H1 (cell line): ENCODE measurements at regions not wholly inside any gene's neighbourhood (a gene's known extent, or its start where the extent isn't known, plus 50 kb on each side); places are given as distances from the start of the nearest gene placed in this dataset.

ENCODE experiments used
- CTCF ChIA-PET: fragments of 300-600 bp; sonication (Branson Sonifier 250); formaldehyde crosslinking; loops from one replicate; lab custom pipeline; 2021; ENCODE audit not compliant: partially characterized antibody; lab: Charles Lee
- POLR2A ChIA-PET: fragments of 300-600 bp; sonication (Branson Sonifier 250); formaldehyde crosslinking; loops from one replicate; lab custom pipeline; 2021; ENCODE audit warnings: inconsistent platforms; ENCODE audit not compliant: partially characterized antibody; lab: Charles Lee
- DNase-seq, 2 experiments: peaks; one replicate each; pipeline versions ENCODE4 v3.0.0 to v3.0.0-alpha.2; 2010 to 2022; ENCODE audit warnings: low spot score in 2 of 2, low read depth in 1 of 2, mixed read lengths in 1 of 2
- FAIRE-seq: peaks from 2 replicates; lab custom pipeline; 2011; peaks lifted over from hg19 to GRCh38; lab: Jason Lieb, UNC
- H2AFZ ChIP-seq: 2 replicates; pipeline ENCODE4 v1.8.1; 2012; ENCODE audit warnings: low read length, inconsistent platforms
- H2AK5ac ChIP-seq: 2 replicates; pipeline ENCODE4 v1.6.1; 2013; ENCODE audit warnings: low read depth, low read length
- H2BK120ac ChIP-seq: replicated peaks from 2 replicates; pipeline ENCODE3; 2013; ENCODE audit warnings: low read depth, low read length, inconsistent platforms
- H2BK12ac ChIP-seq: 2 replicates; pipeline ENCODE4 v1.6.1; 2013; ENCODE audit warnings: low read depth, low read length
- H2BK15ac ChIP-seq: 2 replicates; pipeline ENCODE4 v1.6.1; 2013; ENCODE audit warnings: low read length
- H2BK20ac ChIP-seq: 2 replicates; pipeline ENCODE4 v1.6.1; 2013; ENCODE audit warnings: low read length
- H2BK5ac ChIP-seq: 2 replicates; pipeline ENCODE4 v1.6.1; 2013; ENCODE audit warnings: low read depth, low read length
- H3K14ac ChIP-seq: 2 replicates; pipeline ENCODE4 v1.6.1; 2013; ENCODE audit warnings: inconsistent platforms; ENCODE audit not compliant: insufficient read length
- H3K18ac ChIP-seq: 2 replicates; pipeline ENCODE4 v1.6.1; 2013; ENCODE audit warnings: low read length; ENCODE audit errors: extremely low read depth
- H3K23ac ChIP-seq: 2 replicates; pipeline ENCODE4 v1.6.1; 2013; ENCODE audit warnings: inconsistent platforms; ENCODE audit not compliant: insufficient read length
- H3K23me2 ChIP-seq: 2 replicates; pipeline ENCODE4 v1.6.1; 2013; ENCODE audit warnings: low read depth, low read length
- H3K27ac ChIP-seq: 2 replicates; pipeline ENCODE4 v1.6.1; 2011; ENCODE audit warnings: low read depth, low read length, inconsistent platforms
- H3K27me3 ChIP-seq, 4 experiments: replicated peaks in 1 of 4; 1 replicate in 1 of 4; 2 replicates in 3 of 4; pipeline versions ENCODE4 v1.6.1 to v1.8.1; 2011 to 2013; ENCODE audit warnings: low read length in 3 of 4, mild to moderate bottlenecking in 3 of 4, inconsistent platforms in 2 of 4, mixed read lengths in 2 of 4, moderate library complexity in 1 of 4; ENCODE audit not compliant: control insufficient read depth in 3 of 4, insufficient read depth in 3 of 4; ENCODE audit errors: extremely low read depth in 1 of 4
- H3K36me3 ChIP-seq, 4 experiments: 2 replicates each; pipeline versions ENCODE4 v1.6.1 to v1.8.1; 2011 to 2013; ENCODE audit warnings: mild to moderate bottlenecking in 4 of 4, low read length in 3 of 4, moderate library complexity in 2 of 4, control low read depth in 1 of 4, inconsistent platforms in 1 of 4; ENCODE audit not compliant: insufficient read depth in 4 of 4, control insufficient read depth in 2 of 4
- H3K4ac ChIP-seq: replicated peaks from 2 replicates; pipeline ENCODE3; 2013; ENCODE audit warnings: low read length, low read depth, mixed read lengths, inconsistent platforms; ENCODE audit not compliant: insufficient read length
- H3K4me1 ChIP-seq, 4 experiments: replicated peaks in 1 of 4; 1 replicate in 1 of 4; 2 replicates in 3 of 4; pipeline versions ENCODE4 v1.6.1 to v1.8.1; 2011 to 2013; ENCODE audit warnings: low read length in 3 of 4, inconsistent platforms in 2 of 4, mixed read lengths in 1 of 4; ENCODE audit not compliant: insufficient read depth in 4 of 4, control insufficient read depth in 3 of 4
- H3K4me2 ChIP-seq, 2 experiments: 2 replicates each; pipeline versions ENCODE4 v1.6.1 to v1.8.1; 2011 to 2013; ENCODE audit warnings: low read depth in 2 of 2, low read length in 2 of 2, control low read depth in 1 of 2, inconsistent platforms in 1 of 2, mild to moderate bottlenecking in 1 of 2; ENCODE audit not compliant: insufficient read depth in 1 of 2
- H3K4me3 ChIP-seq, 4 experiments: fragments of 200-600, 300-600 bp in 1 of 4; sonication (generic), shearing (Covaris generic), sonication (Bioruptor Twin) in 1 of 4; 2 replicates each; pipeline versions ENCODE4 v1.5.1 to v1.8.1; 2011 to 2016; ENCODE audit warnings: low read length in 4 of 4, low read depth in 3 of 4, control low read depth in 2 of 4, inconsistent platforms in 2 of 4, mild to moderate bottlenecking in 2 of 4, mixed read lengths in 1 of 4, moderate library complexity in 1 of 4; ENCODE audit not compliant: insufficient read depth in 2 of 4; ENCODE audit errors: extremely low read depth in 1 of 4
- H3K56ac ChIP-seq: replicated peaks from 2 replicates; pipeline ENCODE3; 2013; ENCODE audit warnings: low read depth, mild to moderate bottlenecking, mixed read lengths, low read length, inconsistent platforms; ENCODE audit not compliant: insufficient read length
- H3K79me1 ChIP-seq: 2 replicates; pipeline ENCODE4 v1.6.1; 2013; ENCODE audit warnings: low read depth, low read length, control low read depth
- H3K79me2 ChIP-seq, 2 experiments: 2 replicates each; pipeline versions ENCODE4 v1.6.1 to v1.8.1; 2012 to 2013; ENCODE audit warnings: low read length in 2 of 2, mild to moderate bottlenecking in 2 of 2, inconsistent platforms in 1 of 2; ENCODE audit not compliant: insufficient read depth in 2 of 2, control insufficient read depth in 1 of 2
- H3K9ac ChIP-seq, 4 experiments: replicated peaks in 1 of 4; 1 replicate in 1 of 4; 2 replicates in 3 of 4; pipeline versions ENCODE4 v1.6.1 to v1.8.1; 2011 to 2013; ENCODE audit warnings: low read depth in 3 of 4, low read length in 3 of 4, control low read depth in 2 of 4, mild to moderate bottlenecking in 2 of 4, moderate library complexity in 2 of 4, inconsistent platforms in 1 of 4; ENCODE audit errors: extremely low read depth in 1 of 4
- H3K9me3 ChIP-seq, 2 experiments: 2 replicates each; pipeline versions ENCODE4 v1.6.1 to v1.8.1; 2012 to 2013; ENCODE audit warnings: mild to moderate bottlenecking in 2 of 2, moderate library complexity in 2 of 2, control low read depth in 1 of 2, inconsistent platforms in 1 of 2, low read depth in 1 of 2, low read length in 1 of 2, mixed read lengths in 1 of 2; ENCODE audit not compliant: insufficient read depth in 2 of 2
- H4K20me1 ChIP-seq, 2 experiments: replicated peaks in 1 of 2; 2 replicates each; pipeline versions ENCODE3 to v1.8.1; 2011 to 2013; ENCODE audit warnings: inconsistent platforms in 2 of 2, low read length in 2 of 2, mild to moderate bottlenecking in 1 of 2; ENCODE audit not compliant: insufficient read depth in 2 of 2, control insufficient read depth in 1 of 2
- H4K5ac ChIP-seq: 2 replicates; pipeline ENCODE4 v1.6.1; 2013; ENCODE audit warnings: low read length, low read depth, mixed read lengths, inconsistent platforms; ENCODE audit not compliant: insufficient read length
- H4K8ac ChIP-seq: 2 replicates; pipeline ENCODE4 v1.8.0; 2013; ENCODE audit warnings: mild to moderate bottlenecking, moderate library complexity, low read length, inconsistent platforms; ENCODE audit not compliant: insufficient read depth; ENCODE audit errors: extremely low read depth
- H4K91ac ChIP-seq: replicated peaks from 2 replicates; pipeline ENCODE3; 2013; ENCODE audit warnings: low read length, mixed read lengths, inconsistent platforms; ENCODE audit not compliant: insufficient read length
- BACH1 ChIP-seq: IDR thresholded peaks from 2 replicates; pipeline ENCODE4 v1.6.1; 2012; ENCODE audit warnings: low read length, improper control_type of control experiment
- BCL11A ChIP-seq, 2 experiments: IDR thresholded peaks; one replicate each; pipeline ENCODE4 v1.6.1; 2011; ENCODE audit warnings: low read depth in 2 of 2, low read length in 2 of 2, mild to moderate bottlenecking in 2 of 2
- EP300 ChIP-seq, 2 experiments: IDR thresholded peaks; 1 replicate in 1 of 2; 2 replicates in 1 of 2; pipeline ENCODE4 v1.6.1; 2011 to 2012; ENCODE audit warnings: low read depth in 2 of 2, low read length in 2 of 2, mild to moderate bottlenecking in 2 of 2, borderline replicate concordance in 1 of 2, inconsistent platforms in 1 of 2, moderate library complexity in 1 of 2
- EZH2 ChIP-seq: fragments of 200-600 bp; sonication (generic); IDR thresholded peaks from 2 replicates; pipeline ENCODE4 v1.7.1; 2012; ENCODE audit warnings: low read depth, mild to moderate bottlenecking, moderate library complexity, low read length, inconsistent platforms; ENCODE audit not compliant: severe bottlenecking
- GABPA ChIP-seq: IDR thresholded peaks from 2 replicates; pipeline ENCODE4 v1.6.1; 2011; ENCODE audit warnings: mild to moderate bottlenecking, low read length, moderate library complexity, borderline replicate concordance; ENCODE audit not compliant: insufficient read depth
- GTF2F1 ChIP-seq: IDR thresholded peaks from 2 replicates; pipeline ENCODE4 v1.6.1; 2012; ENCODE audit warnings: low read depth, low read length, improper control_type of control experiment, borderline replicate concordance
- JUN ChIP-seq: IDR thresholded peaks from 2 replicates; pipeline ENCODE4 v1.6.1; 2011; ENCODE audit warnings: low read depth, mild to moderate bottlenecking, improper control_type of control experiment, low read length
- JUND ChIP-seq: IDR thresholded peaks from 2 replicates; pipeline ENCODE4 v1.6.1; 2011; ENCODE audit warnings: mild to moderate bottlenecking, improper control_type of control experiment, low read length
- KDM1A ChIP-seq: fragments of 200-600, 300-600 bp; sonication (generic); IDR thresholded peaks from 2 replicates; pipeline ENCODE4 v1.7.1; 2016; ENCODE audit warnings: mild to moderate bottlenecking, low read length, borderline replicate concordance
- NRF1 ChIP-seq: IDR thresholded peaks from 2 replicates; pipeline ENCODE4 v1.6.1; 2011; ENCODE audit warnings: mild to moderate bottlenecking, low read depth, low read length, improper control_type of control experiment
- POLR2A ChIP-seq, 2 experiments: IDR thresholded peaks; 1 replicate in 1 of 2; 2 replicates in 1 of 2; pipeline ENCODE4 v1.6.1; 2011; ENCODE audit warnings: low read depth in 2 of 2, low read length in 2 of 2, mild to moderate bottlenecking in 2 of 2; ENCODE audit errors: control extremely low read depth in 1 of 2
- POLR2AphosphoS5 ChIP-seq: IDR thresholded peaks from 2 replicates; pipeline ENCODE4 v1.6.1; 2011; ENCODE audit warnings: low read depth, low read length
- RBBP5 ChIP-seq: IDR thresholded peaks from 2 replicates; pipeline ENCODE4 v1.7.1; 2012; ENCODE audit warnings: low read depth, mild to moderate bottlenecking, inconsistent platforms, low read length, moderate library complexity, borderline replicate concordance
- SP1 ChIP-seq: IDR thresholded peaks from 2 replicates; pipeline ENCODE4 v1.6.1; 2011; ENCODE audit warnings: low read depth, low read length
- SP2 ChIP-seq: IDR thresholded peaks from 2 replicates; pipeline ENCODE4 v1.6.1; 2012; ENCODE audit warnings: mild to moderate bottlenecking, low read length, inconsistent platforms
- TAF7 ChIP-seq: optimal IDR thresholded peaks from 2 replicates; pipeline ENCODE3; 2011; ENCODE audit warnings: low read depth, mild to moderate bottlenecking, inconsistent platforms, low read length, moderate library complexity, borderline replicate concordance
- TBP ChIP-seq: IDR thresholded peaks from 2 replicates; pipeline ENCODE4 v1.6.1; 2011; ENCODE audit warnings: low read depth, low read length, improper control_type of control experiment
- WGBS, 2 experiments: shearing (Covaris generic) in 1 of 2; methylation state at CpG; one replicate each; pipeline versions ENCODE4 v1.1.6 to v1.1.7; 2013 to 2015; ENCODE audit warnings: low lambda C conversion rate in 2 of 2, mixed read lengths in 2 of 2, inconsistent platforms in 1 of 2, low coverage in 1 of 2, missing lambda C conversion rate in 1 of 2; ENCODE audit not compliant: insufficient replicate concordance in 2 of 2, insufficient coverage in 1 of 2, insufficient read length in 1 of 2; ENCODE audit errors: extremely low coverage in 1 of 2, missing lambda C conversion rate in 1 of 2; 5-methylcytosine and 5-hydroxymethylcytosine counted together

DNA sequence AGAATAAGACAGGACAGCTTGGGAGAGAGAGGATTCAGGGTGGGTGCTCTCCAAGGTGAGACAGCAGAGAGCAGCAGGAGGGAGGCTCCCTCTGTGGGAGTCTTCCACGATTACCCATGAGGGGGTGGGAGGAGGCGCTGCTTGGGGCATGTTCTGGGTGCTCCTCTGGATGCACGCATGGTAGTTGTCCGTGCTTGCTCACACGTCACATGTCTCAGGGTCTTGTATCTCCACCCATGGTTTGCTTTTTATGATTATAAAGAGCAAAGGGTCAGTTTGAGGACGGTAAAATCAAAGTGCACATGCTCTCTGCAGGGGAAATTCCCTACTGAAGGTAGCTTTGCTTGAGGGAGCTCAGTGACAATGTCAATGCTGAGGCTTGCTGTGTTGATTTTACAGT lies 338.4 kb downstream of the THBS2 start:
- ChIA-PET CTCF (no interaction called here), POLR2A (no interaction called here)
- no peak overlapping the region for H3K4ac ChIP-seq
- no peak overlapping the region for H3K4me2 ChIP-seq
- DNase-seq (no peak), FAIRE-seq (no peak)
- no peak overlapping the region for H2BK15ac ChIP-seq
- peaks cover 4 to 14% of the 10 kb centered on the region in 2 experiments for H3K9me3 ChIP-seq
- H2BK120ac ChIP-seq = no peak overlapping the region
- H3K36me3 ChIP-seq = peaks cover 0 to under 1% (median 0%) of the 10 kb centered on the region in 4 experiments; a peak in 1 of 8 replicates
- no peaks in the 10 kb centered on the region for H3K79me1 ChIP-seq
- H3K9ac ChIP-seq = no peak overlapping the region
- H3K23me2 ChIP-seq = no peaks in the 10 kb centered on the region
- H3K14ac ChIP-seq = no peak overlapping the region
- H2BK12ac ChIP-seq = no peak overlapping the region
- H3K79me2 ChIP-seq = no peaks in the 10 kb centered on the region
- no peak overlapping the region for H2BK5ac ChIP-seq
- H4K20me1 ChIP-seq = no peaks in the 10 kb centered on the region
- H2BK20ac ChIP-seq = no peak overlapping the region
- H3K23ac ChIP-seq = no peak overlapping the region
- no peak overlapping the region for H3K18ac ChIP-seq
- H4K8ac ChIP-seq = no peak overlapping the region
- no peak overlapping the region for H3K27ac ChIP-seq
- no peak overlapping the region for H3K4me3 ChIP-seq
- H3K27me3 ChIP-seq = no peaks in the 10 kb centered on the region
- no peak overlapping the region for H2AFZ ChIP-seq
- H2AK5ac ChIP-seq = no peak overlapping the region
- H3K56ac ChIP-seq = no peak overlapping the region
- H3K4me1 ChIP-seq = no peaks in the 10 kb centered on the region
- no peak overlapping the region for H4K5ac ChIP-seq
- no peak overlapping the region for H4K91ac ChIP-seq
- WGBS, 2 experiments = 97% methylated on average over 6 of the region's 6 CpGs; no CpG with 5 or more reads in 1 of the 2 experiments
- TF ChIP-seq POLR2A (IDR thresholded peaks at IDR 0.05; ENCODE audit: control extremely low read depth in 1 of 2, low read depth in 2 of 2, low read length in 2 of 2) = no peak
- TF ChIP-seq JUND = no peak
- no peak for TF ChIP-seq GTF2F1
- TF ChIP-seq POLR2AphosphoS5 = no peak
- no peak for TF ChIP-seq SP1
- no peak for TF ChIP-seq BACH1
- no peak for TF ChIP-seq GABPA
- no peak for TF ChIP-seq TAF7
- TF ChIP-seq KDM1A = no peak
- TF ChIP-seq SP2 = no peak
- TF ChIP-seq RBBP5 = no peak
- no peak for TF ChIP-seq TBP
- TF ChIP-seq EP300 (IDR thresholded peaks at IDR 0.05; ENCODE audit: borderline replicate concordance in 1 of 2, low read depth in 2 of 2, low read length in 2 of 2) = no peak
- no peak for TF ChIP-seq JUN
- no peak for TF ChIP-seq BCL11A (IDR thresholded peaks at IDR 0.05; ENCODE audit: low read depth in 2 of 2, low read length in 2 of 2)
- no peak for TF ChIP-seq EZH2
- no peak for TF ChIP-seq NRF1
